ENCODE measurements at regions not wholly inside any gene's neighbourhood (a gene's known extent, or its start where the extent isn't known, plus 50 kb on each side); places are given as distances from the start of the nearest gene placed in this dataset.

DNA sequence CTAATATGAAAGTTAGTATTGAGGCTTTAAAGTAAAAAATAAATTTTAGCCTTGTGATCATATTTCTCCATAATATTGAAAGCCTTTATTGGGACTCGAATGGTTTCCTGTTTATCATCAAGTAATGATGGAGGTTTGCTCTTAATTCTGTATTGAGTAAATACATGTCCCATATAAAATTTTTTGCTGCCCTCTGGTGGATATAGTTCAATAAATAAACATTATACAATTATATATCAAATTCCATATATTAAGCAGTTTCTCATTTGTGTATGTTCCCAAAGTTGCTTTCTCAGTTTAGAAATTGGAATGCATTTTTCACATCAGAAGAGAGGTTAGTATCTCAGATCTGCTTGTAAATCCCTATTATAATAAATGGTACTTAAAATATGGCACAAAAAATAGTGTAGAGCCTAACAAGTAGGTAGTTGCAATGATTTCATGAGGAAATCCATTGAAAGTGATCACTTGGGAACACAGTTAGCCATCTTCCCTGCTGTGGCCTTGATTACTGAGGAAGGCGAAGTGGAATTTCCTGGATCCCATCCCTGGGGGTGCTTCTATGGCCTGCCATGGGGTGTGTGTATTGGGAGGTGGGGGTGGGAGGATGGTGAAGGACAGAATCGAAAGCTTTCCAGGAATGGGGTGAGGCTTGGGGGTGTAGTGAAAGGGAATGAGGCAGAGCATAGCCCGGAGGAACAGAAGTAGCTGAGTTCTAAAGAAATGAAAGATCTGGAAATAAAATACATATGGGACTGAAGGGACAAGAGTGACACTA lies 84.1 kb upstream of the C21orf91 start:
- TF ChIP-seq, protein P1, sequence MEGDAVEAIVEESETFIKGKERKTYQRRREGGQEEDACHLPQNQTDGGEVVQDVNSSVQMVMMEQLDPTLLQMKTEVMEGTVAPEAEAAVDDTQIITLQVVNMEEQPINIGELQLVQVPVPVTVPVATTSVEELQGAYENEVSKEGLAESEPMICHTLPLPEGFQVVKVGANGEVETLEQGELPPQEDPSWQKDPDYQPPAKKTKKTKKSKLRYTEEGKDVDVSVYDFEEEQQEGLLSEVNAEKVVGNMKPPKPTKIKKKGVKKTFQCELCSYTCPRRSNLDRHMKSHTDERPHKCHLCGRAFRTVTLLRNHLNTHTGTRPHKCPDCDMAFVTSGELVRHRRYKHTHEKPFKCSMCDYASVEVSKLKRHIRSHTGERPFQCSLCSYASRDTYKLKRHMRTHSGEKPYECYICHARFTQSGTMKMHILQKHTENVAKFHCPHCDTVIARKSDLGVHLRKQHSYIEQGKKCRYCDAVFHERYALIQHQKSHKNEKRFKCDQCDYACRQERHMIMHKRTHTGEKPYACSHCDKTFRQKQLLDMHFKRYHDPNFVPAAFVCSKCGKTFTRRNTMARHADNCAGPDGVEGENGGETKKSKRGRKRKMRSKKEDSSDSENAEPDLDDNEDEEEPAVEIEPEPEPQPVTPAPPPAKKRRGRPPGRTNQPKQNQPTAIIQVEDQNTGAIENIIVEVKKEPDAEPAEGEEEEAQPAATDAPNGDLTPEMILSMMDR (tag by site-specific recombination; IDR thresholded peaks at IDR 0.05), result no peak
- TF ChIP-seq ZNF174 (tag by site-specific recombination; IDR thresholded peaks at IDR 0.05) (no peak), KLF16 (tag by site-specific recombination; IDR thresholded peaks at IDR 0.05) (no peak), SETDB1 (IDR thresholded peaks at IDR 0.05; ENCODE audit: insufficient read length, low read length) (no peak), ZSCAN16 (tag by site-specific recombination; IDR thresholded peaks at IDR 0.05) (no peak), ZNF670 (tag by site-specific recombination; IDR thresholded peaks at IDR 0.05; ENCODE audit: low read depth) (no peak), ZNF558 (tag by site-specific recombination; IDR thresholded peaks at IDR 0.05) (no peak), RBAK (tag by site-specific recombination; IDR thresholded peaks at IDR 0.05) (no peak), MYNN (tag by site-specific recombination; IDR thresholded peaks at IDR 0.05; ENCODE audit: borderline replicate concordance) (no peak), ZNF76 (tag by site-specific recombination; IDR thresholded peaks at IDR 0.05; ENCODE audit: borderline replicate concordance, low read depth) (no peak), KLF17 (tag by site-specific recombination; IDR thresholded peaks at IDR 0.05) (no peak)
- TF ChIP-seq, protein P2, sequence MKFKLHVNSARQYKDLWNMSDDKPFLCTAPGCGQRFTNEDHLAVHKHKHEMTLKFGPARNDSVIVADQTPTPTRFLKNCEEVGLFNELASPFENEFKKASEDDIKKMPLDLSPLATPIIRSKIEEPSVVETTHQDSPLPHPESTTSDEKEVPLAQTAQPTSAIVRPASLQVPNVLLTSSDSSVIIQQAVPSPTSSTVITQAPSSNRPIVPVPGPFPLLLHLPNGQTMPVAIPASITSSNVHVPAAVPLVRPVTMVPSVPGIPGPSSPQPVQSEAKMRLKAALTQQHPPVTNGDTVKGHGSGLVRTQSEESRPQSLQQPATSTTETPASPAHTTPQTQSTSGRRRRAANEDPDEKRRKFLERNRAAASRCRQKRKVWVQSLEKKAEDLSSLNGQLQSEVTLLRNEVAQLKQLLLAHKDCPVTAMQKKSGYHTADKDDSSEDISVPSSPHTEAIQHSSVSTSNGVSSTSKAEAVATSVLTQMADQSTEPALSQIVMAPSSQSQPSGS (tag by site-specific recombination; IDR thresholded peaks at IDR 0.05; ENCODE audit: low read depth), result no peak
- TF ChIP-seq, protein P3, sequence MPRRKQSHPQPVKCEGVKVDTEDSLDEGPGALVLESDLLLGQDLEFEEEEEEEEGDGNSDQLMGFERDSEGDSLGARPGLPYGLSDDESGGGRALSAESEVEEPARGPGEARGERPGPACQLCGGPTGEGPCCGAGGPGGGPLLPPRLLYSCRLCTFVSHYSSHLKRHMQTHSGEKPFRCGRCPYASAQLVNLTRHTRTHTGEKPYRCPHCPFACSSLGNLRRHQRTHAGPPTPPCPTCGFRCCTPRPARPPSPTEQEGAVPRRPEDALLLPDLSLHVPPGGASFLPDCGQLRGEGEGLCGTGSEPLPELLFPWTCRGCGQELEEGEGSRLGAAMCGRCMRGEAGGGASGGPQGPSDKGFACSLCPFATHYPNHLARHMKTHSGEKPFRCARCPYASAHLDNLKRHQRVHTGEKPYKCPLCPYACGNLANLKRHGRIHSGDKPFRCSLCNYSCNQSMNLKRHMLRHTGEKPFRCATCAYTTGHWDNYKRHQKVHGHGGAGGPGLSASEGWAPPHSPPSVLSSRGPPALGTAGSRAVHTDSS (tag by site-specific recombination; IDR thresholded peaks at IDR 0.05), result no peak
- TF ChIP-seq, protein P4, sequence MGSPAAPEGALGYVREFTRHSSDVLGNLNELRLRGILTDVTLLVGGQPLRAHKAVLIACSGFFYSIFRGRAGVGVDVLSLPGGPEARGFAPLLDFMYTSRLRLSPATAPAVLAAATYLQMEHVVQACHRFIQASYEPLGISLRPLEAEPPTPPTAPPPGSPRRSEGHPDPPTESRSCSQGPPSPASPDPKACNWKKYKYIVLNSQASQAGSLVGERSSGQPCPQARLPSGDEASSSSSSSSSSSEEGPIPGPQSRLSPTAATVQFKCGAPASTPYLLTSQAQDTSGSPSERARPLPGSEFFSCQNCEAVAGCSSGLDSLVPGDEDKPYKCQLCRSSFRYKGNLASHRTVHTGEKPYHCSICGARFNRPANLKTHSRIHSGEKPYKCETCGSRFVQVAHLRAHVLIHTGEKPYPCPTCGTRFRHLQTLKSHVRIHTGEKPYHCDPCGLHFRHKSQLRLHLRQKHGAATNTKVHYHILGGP (tag by site-specific recombination; IDR thresholded peaks at IDR 0.05), result no peak
